Fibroblast of pulmonary artery (primary cell): ENCODE measurements at regions not wholly inside any gene's neighbourhood (a gene's known extent, or its start where the extent isn't known, plus 50 kb on each side); places are given as distances from the start of the nearest gene placed in this dataset.

ENCODE experiments used
- DNase-seq: peaks from one replicate; pipeline ENCODE4 v3.0.0-alpha.2; 2010; ENCODE audit warnings: low read depth
- H3K4me3 ChIP-seq: replicated peaks from 2 replicates; pipeline ENCODE4 v1.5.1; 2011; ENCODE audit warnings: low read depth, mild to moderate bottlenecking, control low read depth, low read length, moderate library complexity
- TF ChIP-seq, protein P1 (sequence below): IDR thresholded peaks from 2 replicates; pipeline ENCODE4 v1.5.1; 2011; ENCODE audit warnings: mild to moderate bottlenecking, control low read depth, low read length, inconsistent platforms; ENCODE audit errors: missing control alignments

DNA sequence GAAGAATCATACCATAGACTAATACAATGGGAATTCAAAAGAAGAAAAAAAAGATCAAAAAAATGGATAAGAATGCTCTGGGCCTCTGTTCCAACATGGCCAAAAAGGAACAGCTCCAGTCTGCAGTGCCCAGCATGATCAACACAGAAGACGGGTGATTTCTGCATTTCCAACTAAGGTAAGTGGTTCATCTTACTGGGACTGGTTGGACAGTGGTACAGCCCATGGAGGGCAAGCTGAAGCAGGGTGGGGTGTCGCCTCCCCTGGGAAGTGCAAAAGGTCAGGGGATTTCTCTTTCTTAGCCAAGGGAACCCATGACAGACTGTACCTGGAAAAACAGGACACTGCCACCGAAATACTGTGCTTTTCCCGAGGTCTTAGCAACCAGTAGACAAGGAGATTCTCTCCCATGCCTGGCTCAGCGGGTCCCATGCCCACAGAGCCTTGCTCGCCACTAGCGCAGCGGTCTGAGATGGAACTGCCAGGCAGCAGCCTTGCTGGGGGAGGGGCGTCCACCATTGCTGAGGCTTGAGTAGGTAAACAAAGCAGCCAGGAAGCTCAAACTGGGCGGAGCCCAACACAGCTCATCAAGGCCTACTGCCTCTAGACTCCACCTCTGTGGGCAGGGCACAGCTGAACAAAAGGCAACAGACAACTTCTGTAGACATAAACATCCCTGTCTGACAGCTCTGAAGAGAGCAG is 428.4 kb downstream of the MN1 start:
- no peak for DNase-seq
- H3K4me3 ChIP-seq = no peak overlapping the region
- TF ChIP-seq, protein P1, sequence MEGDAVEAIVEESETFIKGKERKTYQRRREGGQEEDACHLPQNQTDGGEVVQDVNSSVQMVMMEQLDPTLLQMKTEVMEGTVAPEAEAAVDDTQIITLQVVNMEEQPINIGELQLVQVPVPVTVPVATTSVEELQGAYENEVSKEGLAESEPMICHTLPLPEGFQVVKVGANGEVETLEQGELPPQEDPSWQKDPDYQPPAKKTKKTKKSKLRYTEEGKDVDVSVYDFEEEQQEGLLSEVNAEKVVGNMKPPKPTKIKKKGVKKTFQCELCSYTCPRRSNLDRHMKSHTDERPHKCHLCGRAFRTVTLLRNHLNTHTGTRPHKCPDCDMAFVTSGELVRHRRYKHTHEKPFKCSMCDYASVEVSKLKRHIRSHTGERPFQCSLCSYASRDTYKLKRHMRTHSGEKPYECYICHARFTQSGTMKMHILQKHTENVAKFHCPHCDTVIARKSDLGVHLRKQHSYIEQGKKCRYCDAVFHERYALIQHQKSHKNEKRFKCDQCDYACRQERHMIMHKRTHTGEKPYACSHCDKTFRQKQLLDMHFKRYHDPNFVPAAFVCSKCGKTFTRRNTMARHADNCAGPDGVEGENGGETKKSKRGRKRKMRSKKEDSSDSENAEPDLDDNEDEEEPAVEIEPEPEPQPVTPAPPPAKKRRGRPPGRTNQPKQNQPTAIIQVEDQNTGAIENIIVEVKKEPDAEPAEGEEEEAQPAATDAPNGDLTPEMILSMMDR = no peak

DNA sequence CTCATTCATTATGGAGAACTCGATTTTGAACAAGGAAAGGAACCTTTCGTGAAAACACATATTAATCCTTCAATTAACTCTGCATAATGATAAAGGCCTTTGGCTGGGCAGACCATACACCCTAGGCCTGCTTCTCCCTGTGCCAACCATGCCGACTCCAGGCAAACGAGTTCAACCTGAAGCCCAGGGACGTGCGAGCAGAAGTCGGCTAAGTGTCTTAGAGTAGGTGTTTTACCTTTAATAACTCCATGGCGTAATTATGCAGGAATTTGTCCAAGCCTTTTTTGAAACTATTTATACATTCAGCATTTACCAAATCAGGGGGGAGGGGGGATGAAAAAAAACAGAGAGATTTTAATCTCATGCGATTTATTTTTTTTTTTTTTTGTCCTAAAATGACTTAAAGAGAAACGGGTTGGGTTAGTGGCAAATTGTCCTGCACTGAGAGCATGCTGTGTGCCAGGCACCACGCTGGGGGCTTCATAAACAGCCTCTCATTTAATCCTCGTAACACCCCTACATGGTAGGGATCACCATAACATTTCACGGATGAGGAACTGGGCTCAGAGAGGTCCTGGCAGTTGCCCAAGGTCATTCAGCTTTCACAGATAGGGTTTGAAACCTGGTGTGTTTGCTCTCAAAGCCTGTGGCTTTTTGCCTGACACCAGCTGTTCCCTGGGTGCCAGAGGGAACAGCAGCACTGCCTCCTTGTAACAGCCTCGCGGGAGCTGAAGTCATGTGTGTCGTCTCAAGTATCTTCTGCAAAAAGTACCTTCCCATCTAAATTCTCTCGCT is 423.9 kb downstream of the MN1 start:
- TF ChIP-seq, protein P1 = no peak
- no peak overlapping the region for H3K4me3 ChIP-seq
- no peak for DNase-seq

DNA sequence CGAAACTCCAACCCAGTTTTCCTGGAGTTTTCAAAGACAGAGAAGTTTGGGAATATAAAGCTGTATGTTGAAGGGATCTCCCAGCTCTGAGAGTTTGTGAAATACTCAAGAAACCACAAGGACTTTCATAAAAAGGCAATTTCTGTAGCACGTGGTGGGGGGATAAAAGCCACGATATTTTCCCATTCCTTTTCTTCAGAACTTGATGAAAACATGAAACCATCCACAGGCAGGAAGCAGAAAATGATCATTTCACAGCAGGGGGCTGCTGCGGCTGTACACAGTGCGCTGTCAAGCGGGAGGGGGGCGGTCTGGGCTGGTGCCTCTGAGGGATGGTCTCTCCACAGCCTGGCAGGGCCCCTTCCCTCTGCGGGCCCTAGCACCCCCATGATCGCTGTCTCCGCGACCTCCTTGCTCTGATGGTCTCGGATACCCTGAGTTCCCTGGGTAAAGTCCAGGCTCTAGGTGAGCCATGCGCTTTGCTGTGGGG is 423.2 kb downstream of the MN1 start:
- DNase-seq = no peak
- H3K4me3 ChIP-seq = no peak overlapping the region
- TF ChIP-seq, protein P1 = no peak

DNA sequence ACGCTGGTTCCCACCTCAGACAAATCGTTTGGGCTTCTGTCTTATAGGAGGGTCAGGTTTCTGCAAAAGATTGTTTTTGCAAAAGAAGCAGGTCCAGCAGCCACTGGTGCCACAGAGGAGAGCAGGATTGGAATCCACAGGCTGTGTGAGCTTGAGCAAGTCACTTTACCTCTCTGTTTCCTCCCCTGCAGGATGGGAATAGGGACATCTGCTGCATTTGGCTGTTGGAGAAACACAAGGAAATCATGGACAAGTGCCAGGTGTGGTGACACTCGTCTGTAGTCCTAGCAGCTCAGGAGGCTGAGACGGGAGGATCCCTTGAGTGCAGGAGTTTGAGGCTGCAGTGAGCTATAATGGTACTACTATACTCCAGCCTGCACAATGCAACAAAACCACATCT is 422.6 kb downstream of the MN1 start:
- no peak overlapping the region for H3K4me3 ChIP-seq
- TF ChIP-seq, protein P1 = no peak
- DNase-seq = no peak

DNA sequence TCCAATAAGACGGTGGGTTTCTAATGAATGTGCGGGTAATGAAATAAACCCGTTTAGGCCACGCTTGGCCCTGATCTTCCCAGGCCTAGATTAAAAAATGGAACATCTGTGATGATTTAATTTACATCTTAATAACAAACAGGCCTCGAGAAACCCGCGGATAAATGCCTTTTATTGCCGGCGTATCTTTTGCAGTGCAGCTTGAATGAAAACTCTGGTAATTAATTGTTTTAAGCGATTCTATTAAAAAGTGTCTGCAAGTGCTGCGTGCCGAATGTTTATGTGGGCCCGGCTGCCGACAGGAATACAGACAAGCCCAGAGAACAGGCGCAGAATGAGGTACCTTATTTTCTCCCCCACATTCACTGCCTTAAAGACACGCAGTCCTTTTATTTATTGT is 420.7 kb downstream of the MN1 start:
- TF ChIP-seq, protein P1 = no peak
- no peak for DNase-seq
- no peak overlapping the region for H3K4me3 ChIP-seq

DNA sequence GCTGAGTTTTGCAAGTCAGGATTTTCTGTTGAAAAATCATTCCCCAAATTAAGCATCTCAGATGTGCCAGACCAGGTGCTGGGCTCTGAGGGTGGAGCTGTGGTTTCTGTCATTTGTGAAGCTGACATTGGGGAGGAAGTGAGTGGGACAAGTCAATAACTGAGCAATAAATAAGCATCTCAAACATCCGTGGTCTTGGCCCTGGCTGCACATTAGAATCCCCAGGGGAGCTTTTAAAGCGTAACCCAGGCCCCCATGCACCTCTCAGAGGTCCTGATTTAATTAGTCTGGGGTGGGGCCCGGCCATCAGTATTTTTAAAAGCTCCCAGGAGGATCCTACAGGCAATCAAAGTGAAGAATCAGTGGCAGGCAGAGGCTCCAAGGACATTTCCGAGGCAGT is 420.0 kb downstream of the MN1 start:
- DNase-seq = no peak
- TF ChIP-seq, protein P1 = no peak
- no peak overlapping the region for H3K4me3 ChIP-seq
